OCI-LY1 (cell line): ENCODE measurements at regions not wholly inside any gene's neighbourhood (a gene's known extent, or its start where the extent isn't known, plus 50 kb on each side); places are given as distances from the start of the nearest gene placed in this dataset.

Experiments used
- CTCF ChIP-seq: fragments of 200-600 bp; sonication (generic), shearing (Covaris generic); IDR thresholded peaks from 2 replicates; pipeline ENCODE4 v1.5.1; 2017; ENCODE audit warnings: mild to moderate bottlenecking, antibody characterized with exemption, low read length, moderate library complexity, mixed read lengths
- EZH2 ChIP-seq: fragments of 200-600 bp; sonication (generic), shearing (Covaris generic); IDR thresholded peaks from 2 replicates; pipeline ENCODE4 v1.8.0; 2017; ENCODE audit warnings: borderline replicate concordance, mixed run types, mild to moderate bottlenecking, antibody characterized with exemption, low read length, moderate library complexity, mixed read lengths

- TF ChIP-seq CTCF, result no peak
- TF ChIP-seq EZH2, result no peak
Measured at GRCh38 chr5:161040818-161041217, 188.8 kb upstream of the ATP10B start.
